Lower lobe of right lung (tissue), 2 donors: ENCODE measurements at regions not wholly inside any gene's neighbourhood (a gene's known extent, or its start where the extent isn't known, plus 50 kb on each side); places are given as distances from the start of the nearest gene placed in this dataset.

Experiments
- ATAC-seq, 2 donors: fragments of 200-7000 bp; cut with Tn5 transposase; one replicate each; pipeline ENCODE4 v1.9.1; 2020 to 2022; ENCODE audit warnings: mild to moderate bottlenecking in 2 of 2, moderate library complexity in 2 of 2
- DNase-seq: peaks from one replicate; pipeline ENCODE4 v3.0.0-alpha.2; 2020
- H3K27ac ChIP-seq: fragments of 200-600 bp; one replicate; pipeline ENCODE4 v1.8.0; 2022
- H3K27me3 ChIP-seq: fragments of 200-600 bp; one replicate; pipeline ENCODE4 v1.8.0; 2022; ENCODE audit warnings: low read depth
- H3K36me3 ChIP-seq: fragments of 200-600 bp; one replicate; pipeline ENCODE4 v1.8.0; 2022; ENCODE audit warnings: mild to moderate bottlenecking
- H3K4me1 ChIP-seq: fragments of 200-600 bp; one replicate; pipeline ENCODE4 v1.8.0; 2022
- H3K4me3 ChIP-seq: fragments of 200-600 bp; one replicate; pipeline ENCODE4 v1.8.0; 2022; ENCODE audit warnings: mild to moderate bottlenecking
- H3K9me3 ChIP-seq: fragments of 200-600 bp; one replicate; pipeline ENCODE4 v1.8.0; 2022
- intact Hi-C: fragments of 100-400 bp; cut with DNase I; formaldehyde crosslinking; loops from one replicate; pipeline ENCODE4 v1.11.0; 2022
- TF ChIP-seq, protein P1 (sequence below): fragments of 200-600 bp; IDR thresholded peaks from one replicate; pipeline ENCODE4 v1.8.0; 2022; ENCODE audit warnings: antibody characterized with exemption, mild to moderate bottlenecking
- donor health status: DM: no; HTN: yes; CAD: no; lungs with severe emphysema.

DNA sequence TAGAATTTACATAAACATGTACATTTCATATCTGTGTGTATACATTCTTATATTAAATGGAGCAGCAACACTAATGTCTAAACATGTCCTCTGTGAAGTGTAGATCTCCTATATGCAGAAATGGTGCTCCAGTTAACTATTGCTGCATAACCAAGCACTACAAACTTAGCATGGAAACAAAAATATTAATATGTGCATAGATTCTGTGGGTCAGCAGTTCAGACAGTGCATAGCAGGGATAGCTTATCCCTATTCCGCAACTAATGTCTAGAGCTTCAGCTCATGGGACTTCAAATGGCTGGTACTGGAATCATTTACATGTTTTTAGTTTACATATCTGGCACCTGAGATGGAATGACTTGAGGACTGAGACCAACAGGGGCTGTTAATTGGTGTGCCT lies 652.1 kb downstream of the TLE4 start:
- H3K4me3 ChIP-seq: no peak overlapping the region
- ATAC-seq (no peak), DNase-seq (no peak)
- intact Hi-C loops: no loop called here
- H3K27me3 ChIP-seq: no peaks in the 10 kb centered on the region
- no peak overlapping the region for H3K27ac ChIP-seq
- H3K36me3 ChIP-seq: no peaks in the 10 kb centered on the region
- no peaks in the 10 kb centered on the region for H3K4me1 ChIP-seq
- TF ChIP-seq, protein P1, sequence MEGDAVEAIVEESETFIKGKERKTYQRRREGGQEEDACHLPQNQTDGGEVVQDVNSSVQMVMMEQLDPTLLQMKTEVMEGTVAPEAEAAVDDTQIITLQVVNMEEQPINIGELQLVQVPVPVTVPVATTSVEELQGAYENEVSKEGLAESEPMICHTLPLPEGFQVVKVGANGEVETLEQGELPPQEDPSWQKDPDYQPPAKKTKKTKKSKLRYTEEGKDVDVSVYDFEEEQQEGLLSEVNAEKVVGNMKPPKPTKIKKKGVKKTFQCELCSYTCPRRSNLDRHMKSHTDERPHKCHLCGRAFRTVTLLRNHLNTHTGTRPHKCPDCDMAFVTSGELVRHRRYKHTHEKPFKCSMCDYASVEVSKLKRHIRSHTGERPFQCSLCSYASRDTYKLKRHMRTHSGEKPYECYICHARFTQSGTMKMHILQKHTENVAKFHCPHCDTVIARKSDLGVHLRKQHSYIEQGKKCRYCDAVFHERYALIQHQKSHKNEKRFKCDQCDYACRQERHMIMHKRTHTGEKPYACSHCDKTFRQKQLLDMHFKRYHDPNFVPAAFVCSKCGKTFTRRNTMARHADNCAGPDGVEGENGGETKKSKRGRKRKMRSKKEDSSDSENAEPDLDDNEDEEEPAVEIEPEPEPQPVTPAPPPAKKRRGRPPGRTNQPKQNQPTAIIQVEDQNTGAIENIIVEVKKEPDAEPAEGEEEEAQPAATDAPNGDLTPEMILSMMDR: no peak
- H3K9me3 ChIP-seq: no peaks in the 10 kb centered on the region

DNA sequence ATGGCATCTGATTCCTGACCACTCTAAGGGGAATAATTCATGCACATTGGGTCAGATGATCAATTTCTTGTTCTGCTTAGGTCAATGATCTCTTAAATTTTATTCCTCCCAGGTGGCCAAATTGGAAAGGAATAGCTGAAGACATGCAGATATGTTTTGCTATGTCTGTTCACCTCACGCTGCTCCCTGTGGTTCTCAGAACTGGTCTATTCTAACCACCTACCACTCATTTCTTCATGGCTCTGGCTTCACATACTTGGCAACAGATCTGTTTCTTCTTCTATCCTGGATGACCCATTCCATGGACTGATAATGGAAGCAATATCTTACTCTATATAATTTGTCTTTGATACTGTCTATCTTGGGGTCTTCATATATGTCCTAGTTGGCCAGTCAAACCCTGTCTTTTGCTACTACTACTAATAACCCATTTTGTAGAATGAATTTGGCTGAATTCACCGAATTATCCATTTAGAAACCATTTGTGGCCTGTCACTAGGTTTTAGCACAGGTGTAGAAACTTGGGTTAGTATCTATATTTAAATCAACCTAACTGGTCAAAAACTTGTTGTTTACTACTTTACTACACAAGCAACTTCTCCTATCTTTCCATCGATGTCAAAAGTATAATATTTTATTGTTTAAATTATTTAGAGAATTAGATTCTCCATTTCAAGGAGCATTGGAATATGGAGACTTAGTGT lies 650.9 kb downstream of the TLE4 start:
- no peak overlapping the region for H3K4me3 ChIP-seq
- TF ChIP-seq, protein P1: no peak
- ATAC-seq (no peak), DNase-seq (no peak)
- no peaks in the 10 kb centered on the region for H3K27me3 ChIP-seq
- intact Hi-C loops: no loop called here
- H3K36me3 ChIP-seq: no peaks in the 10 kb centered on the region
- no peaks in the 10 kb centered on the region for H3K9me3 ChIP-seq
- H3K27ac ChIP-seq: no peak overlapping the region
- H3K4me1 ChIP-seq: no peaks in the 10 kb centered on the region

- no peaks in the 10 kb centered on the region for H3K4me1 ChIP-seq
- H3K27ac ChIP-seq: no peak overlapping the region
- no peaks in the 10 kb centered on the region for H3K9me3 ChIP-seq
- intact Hi-C loops: no loop called here
- no peaks in the 10 kb centered on the region for H3K36me3 ChIP-seq
- no peak overlapping the region for H3K4me3 ChIP-seq
- DNase-seq: no peak
- TF ChIP-seq, protein P1: no peak
- H3K27me3 ChIP-seq: no peaks in the 10 kb centered on the region
- ATAC-seq: no peak
Observed at GRCh38 chr9:80218328-80218727, 646.6 kb downstream of the TLE4 start.

- no peaks in the 10 kb centered on the region for H3K27me3 ChIP-seq
- no peak overlapping the region for H3K27ac ChIP-seq
- DNase-seq (no peak), ATAC-seq (no peak)
- no peaks in the 10 kb centered on the region for H3K9me3 ChIP-seq
- no peaks in the 10 kb centered on the region for H3K36me3 ChIP-seq
- H3K4me3 ChIP-seq: no peak overlapping the region
- no peaks in the 10 kb centered on the region for H3K4me1 ChIP-seq
- intact Hi-C loops: no loop called here
- TF ChIP-seq, protein P1: no peak
Observed at GRCh38 chr9:80213613-80214012, 641.8 kb downstream of the TLE4 start.

DNA sequence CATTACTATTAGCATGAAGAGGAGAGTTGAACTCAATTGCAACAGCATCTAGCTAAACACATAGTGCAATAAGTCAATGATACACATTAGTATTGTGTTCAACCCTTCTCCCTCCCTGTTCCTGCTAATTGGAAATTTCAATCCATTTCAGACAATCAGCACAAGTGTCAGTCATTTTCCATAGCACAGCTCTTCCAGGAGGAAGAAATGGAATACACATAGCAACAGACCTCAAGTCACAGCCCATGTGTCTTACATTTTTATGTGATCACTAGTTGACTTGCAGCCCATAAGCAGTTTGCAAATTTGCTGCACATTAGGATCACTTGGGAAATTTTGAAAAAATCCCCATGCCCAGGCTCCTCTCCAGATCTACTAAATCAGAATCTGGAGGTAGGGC lies 636.9 kb downstream of the TLE4 start:
- Histone ChIP-seq H3K4me1 (no peaks in the 10 kb centered on the region), H3K4me3 (no peak overlapping the region), H3K27ac (no peak overlapping the region), H3K36me3 (no peaks in the 10 kb centered on the region), H3K27me3 (no peaks in the 10 kb centered on the region), H3K9me3 (no peaks in the 10 kb centered on the region)
- TF ChIP-seq, protein P1: no peak
- intact Hi-C loops: no loop called here
- no peak for ATAC-seq
- no peak for DNase-seq
